Bone marrow (tissue), 2 donors: ENCODE measurements at regions not wholly inside any gene's neighbourhood (a gene's known extent, or its start where the extent isn't known, plus 50 kb on each side); places are given as distances from the start of the nearest gene placed in this dataset.

ENCODE experiments used
- DNase-seq, 2 donors: peaks; one replicate each; lab custom pipeline; 2025; lab: John Stamatoyannopoulos, UW

GRCh38 chr6:87936065-87936464 is 111.6 kb upstream of the SPACA1 start:
- DNase-seq = no peak

GRCh38 chr6:87935196-87935595 is 112.4 kb upstream of the SPACA1 start:
- DNase-seq = no peak

- no peak for DNase-seq
Observed at GRCh38 chr6:87932361-87932760, 115.3 kb upstream of the SPACA1 start.

- DNase-seq = peak; percentile 16 to 48
Observed at GRCh38 chr6:87929843-87930288, 117.8 kb upstream of the SPACA1 start.

- DNase-seq = no peak
Observed at GRCh38 chr6:87926687-87927086, 121.0 kb upstream of the SPACA1 start.

- DNase-seq = no peak
Observed at GRCh38 chr6:87926072-87926471, 121.6 kb upstream of the SPACA1 start.

GRCh38 chr6:87925373-87926060 is 122.1 kb upstream of the SPACA1 start:
- DNase-seq = no peak

- no peak for DNase-seq
Observed at GRCh38 chr6:87923389-87924050, 124.1 kb upstream of the SPACA1 start.

- DNase-seq = peak in 1 of 2 donors; percentile 51
Observed at GRCh38 chr6:87922947-87923330, 124.7 kb upstream of the SPACA1 start.

GRCh38 chr6:87922196-87922946 is 125.3 kb upstream of the SPACA1 start:
- no peak for DNase-seq

- DNase-seq = no peak
Observed at GRCh38 chr6:87921034-87921433, 126.6 kb upstream of the SPACA1 start.

GRCh38 chr6:87920245-87920644 is 127.4 kb upstream of the SPACA1 start:
- no peak for DNase-seq

GRCh38 chr6:87919416-87919815 is 128.2 kb upstream of the SPACA1 start:
- no peak for DNase-seq

- DNase-seq = no peak
Observed at GRCh38 chr6:87919001-87919400, 128.6 kb upstream of the SPACA1 start.

GRCh38 chr6:87918461-87918941 is 129.1 kb upstream of the SPACA1 start:
- no peak for DNase-seq

GRCh38 chr6:87917886-87918285 is 129.8 kb upstream of the SPACA1 start:
- no peak for DNase-seq

GRCh38 chr6:87916446-87916845 is 131.2 kb upstream of the SPACA1 start:
- no peak for DNase-seq

GRCh38 chr6:87914637-87915395 is 132.8 kb upstream of the SPACA1 start:
- no peak for DNase-seq

GRCh38 chr6:87913974-87914373 is 133.7 kb upstream of the SPACA1 start:
- no peak for DNase-seq

GRCh38 chr6:87912102-87912501 is 135.5 kb upstream of the SPACA1 start:
- no peak for DNase-seq

GRCh38 chr6:87909849-87910248 is 137.8 kb upstream of the SPACA1 start:
- DNase-seq = no peak
